GM19025 (cell line): ENCODE measurements at regions not wholly inside any gene's neighbourhood (a gene's known extent, or its start where the extent isn't known, plus 50 kb on each side); places are given as distances from the start of the nearest gene placed in this dataset.

Experiments used
- ATAC-seq: cut with Tn5 transposase; IDR thresholded peaks from one replicate; pipeline ENCODE4 v1.9.1; 2021; ENCODE audit warnings: mild to moderate bottlenecking, low read depth, moderate library complexity; ENCODE audit not compliant: unreplicated experiment

DNA sequence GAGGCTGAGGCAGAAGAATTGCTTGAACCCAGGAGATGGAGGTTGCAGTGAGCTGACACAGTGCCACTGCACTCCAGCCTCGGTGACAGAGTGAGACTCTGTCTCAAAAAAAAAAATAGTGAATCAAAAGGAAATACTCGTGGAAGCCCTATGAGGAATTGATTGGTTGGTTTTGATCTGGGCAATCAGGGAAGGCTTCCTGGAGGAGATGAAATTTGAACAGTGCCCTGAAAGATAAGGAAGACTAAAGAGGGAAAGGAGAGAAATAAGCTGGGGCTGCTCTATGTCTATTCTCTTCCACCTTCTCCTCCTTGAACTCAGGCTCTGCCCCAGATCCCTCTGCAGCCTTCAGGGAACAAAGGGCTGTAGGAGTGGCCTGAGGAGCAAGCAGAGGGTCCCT is 54.1 kb downstream of the IRF2BPL start:
- ATAC-seq, result no peak

DNA sequence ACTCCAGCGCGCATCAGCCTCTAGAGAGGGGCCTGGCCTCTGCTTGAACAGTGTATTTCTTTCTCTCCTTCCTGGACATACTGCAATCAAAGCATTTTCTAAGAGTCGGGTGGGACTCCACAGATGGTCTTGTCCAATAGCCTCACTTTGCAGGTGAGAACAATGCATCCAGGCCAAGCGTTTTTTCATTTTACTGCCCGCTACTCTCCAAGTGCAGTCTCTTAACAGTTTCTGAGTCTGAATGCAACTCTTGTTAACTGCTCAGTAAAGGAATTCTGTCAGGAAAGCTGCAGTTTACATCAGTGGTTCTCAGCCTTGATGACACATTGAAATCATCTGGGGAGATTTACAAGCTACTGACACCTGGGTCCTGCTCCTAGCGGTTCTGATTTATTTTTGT is 57.0 kb downstream of the IRF2BPL start:
- ATAC-seq, result no peak

GRCh38 chr14:76968621-76969063 is 59.9 kb downstream of the IRF2BPL start:
- no peak for ATAC-seq

- no peak for ATAC-seq
These were observed 60.7 kb downstream of the IRF2BPL start for GRCh38 chr14:76967788-76968187.

DNA sequence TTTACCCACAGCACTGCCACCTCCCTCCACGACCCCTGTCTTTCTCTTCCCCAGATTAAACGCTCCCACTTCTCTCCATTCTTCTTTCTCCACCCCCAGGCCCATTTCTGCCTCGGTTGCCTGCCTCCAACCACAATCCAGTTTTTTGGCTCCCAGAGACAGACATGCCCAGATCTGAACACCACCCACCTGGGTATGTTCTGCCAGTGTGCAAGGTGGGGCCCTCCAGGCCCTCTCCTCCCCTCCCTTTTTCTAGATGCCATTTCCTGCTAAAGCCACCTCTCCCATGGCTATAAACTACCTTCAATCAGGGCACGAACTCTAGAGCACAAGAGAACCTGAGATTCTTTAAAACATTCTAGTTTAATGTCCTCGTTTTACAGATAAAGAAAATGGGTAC is 63.3 kb downstream of the IRF2BPL start:
- no peak for ATAC-seq

- no peak for ATAC-seq
These were observed 63.8 kb downstream of the IRF2BPL start for GRCh38 chr14:76964695-76965094.

- ATAC-seq, result no peak
These were observed 65.1 kb downstream of the IRF2BPL start for GRCh38 chr14:76963372-76963771.

- no peak for ATAC-seq
These were observed 66.2 kb downstream of the IRF2BPL start for GRCh38 chr14:76962303-76962660.

GRCh38 chr14:76961631-76962302 is 66.7 kb downstream of the IRF2BPL start:
- peak; percentile 75 for ATAC-seq

DNA sequence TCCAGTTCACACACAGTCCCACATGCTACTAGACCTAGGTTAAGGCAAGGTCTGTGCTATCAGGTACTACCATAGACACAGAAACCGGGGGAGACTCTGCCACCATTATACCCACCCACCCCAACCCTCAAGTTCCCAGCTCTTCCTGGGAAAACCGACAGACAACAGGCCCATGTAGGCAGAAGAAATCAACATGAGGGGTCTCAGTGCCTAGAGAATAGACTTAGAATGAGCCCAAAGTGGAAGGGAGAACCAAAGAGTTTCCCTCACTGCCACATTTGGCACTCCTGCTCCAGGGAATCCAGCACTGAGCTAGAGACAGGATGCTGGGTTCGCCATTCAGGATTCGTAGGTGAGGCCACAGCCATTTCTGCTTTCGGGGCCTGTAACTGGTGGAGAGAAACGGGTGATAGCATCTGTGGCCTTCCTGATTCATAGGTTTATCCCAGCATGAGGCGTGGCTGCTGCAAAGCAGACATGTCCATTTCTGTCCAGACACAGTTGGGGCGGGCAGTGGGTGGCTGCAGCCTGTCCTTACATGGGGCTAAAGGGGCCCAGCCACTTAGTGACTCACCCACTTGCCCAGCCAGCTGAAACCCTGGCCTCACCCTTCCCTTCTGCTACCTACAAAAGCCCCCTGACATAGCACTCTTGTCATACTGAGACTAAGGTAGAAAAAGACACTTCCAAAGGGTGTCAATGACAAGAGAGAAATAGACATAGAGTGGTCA is 69.4 kb downstream of the IRF2BPL start:
- ATAC-seq, result peak; percentile 27

GRCh38 chr14:76958020-76958979 is 70.2 kb downstream of the IRF2BPL start:
- no peak for ATAC-seq

GRCh38 chr14:76957224-76957891 is 71.2 kb downstream of the IRF2BPL start:
- ATAC-seq, result no peak

DNA sequence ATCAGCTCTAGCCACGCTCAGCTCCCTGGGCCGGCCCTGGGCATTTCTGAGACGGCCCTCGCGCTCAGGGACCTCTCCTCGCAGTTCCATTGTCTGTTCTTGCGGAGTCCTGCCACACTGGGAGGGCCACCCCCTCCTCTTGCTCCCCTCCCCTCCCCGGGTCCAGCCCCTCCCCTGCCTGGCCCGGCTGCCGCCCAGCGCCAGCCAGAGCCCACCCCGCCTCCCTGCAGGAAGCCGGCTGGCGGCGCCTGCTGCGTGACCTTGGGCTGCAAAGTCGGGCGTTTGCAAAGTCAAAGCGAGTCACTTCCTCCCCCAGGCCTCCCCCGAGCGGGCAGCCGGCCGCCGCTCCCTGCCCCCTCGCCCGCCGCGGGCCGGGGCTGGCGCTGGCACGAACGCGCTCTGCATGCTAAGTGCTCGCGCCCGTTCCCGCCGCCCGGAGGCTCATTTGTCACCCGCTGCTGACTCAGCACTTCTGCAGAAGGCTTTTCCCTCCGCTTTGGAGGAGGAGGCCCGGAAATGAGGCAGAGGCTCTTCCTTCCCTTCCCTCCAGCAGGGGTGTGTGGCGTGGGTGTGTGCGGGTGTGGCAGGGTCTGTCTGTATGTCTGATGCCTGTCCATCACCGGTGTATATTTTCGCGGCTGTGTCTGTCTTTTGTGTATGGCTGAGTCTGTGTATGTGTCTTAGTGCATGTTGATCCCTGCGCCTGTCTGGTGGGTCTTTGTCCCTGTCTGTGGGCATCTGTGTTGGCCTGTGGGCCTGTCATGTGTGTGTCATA is 72.0 kb downstream of the IRF2BPL start:
- peak; percentile 38 for ATAC-seq

DNA sequence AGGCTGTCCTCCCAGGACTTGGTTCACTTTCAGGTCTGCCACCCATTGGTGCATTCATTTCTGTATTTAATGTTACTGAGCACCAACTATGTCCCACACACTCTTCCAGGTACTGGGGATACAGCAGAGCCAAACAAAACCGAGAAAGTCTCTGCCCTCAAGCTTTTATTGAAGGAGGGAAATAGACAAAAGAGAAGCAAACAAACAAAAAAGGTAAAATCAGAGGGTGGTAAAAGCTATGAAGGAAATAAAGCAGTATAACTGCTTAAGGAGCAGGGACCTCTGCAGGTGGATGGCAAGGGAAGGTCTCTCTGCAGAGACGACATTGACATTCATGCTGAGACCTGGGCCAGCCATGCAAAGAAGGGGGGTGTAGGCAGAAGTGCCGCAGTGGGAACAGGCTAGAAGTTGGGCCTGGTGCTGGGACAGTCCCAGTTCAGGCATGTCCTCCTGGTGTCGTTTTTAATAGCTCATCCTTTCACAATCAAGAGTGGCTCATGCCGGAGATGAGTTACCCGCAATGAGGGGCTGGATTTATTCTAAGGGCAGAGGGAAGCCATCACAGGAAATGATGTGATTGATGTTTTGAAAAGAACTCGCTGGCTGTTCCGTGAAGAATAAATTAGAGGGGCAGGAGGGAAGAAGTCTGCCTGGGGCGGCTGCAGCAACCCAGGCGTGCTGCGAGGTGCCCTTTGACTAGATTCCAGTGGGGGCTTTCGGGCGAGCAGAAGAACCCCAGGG is 72.8 kb downstream of the IRF2BPL start:
- ATAC-seq, result peak; percentile 35

GRCh38 chr14:76954394-76955190 is 73.9 kb downstream of the IRF2BPL start:
- ATAC-seq, result no peak

DNA sequence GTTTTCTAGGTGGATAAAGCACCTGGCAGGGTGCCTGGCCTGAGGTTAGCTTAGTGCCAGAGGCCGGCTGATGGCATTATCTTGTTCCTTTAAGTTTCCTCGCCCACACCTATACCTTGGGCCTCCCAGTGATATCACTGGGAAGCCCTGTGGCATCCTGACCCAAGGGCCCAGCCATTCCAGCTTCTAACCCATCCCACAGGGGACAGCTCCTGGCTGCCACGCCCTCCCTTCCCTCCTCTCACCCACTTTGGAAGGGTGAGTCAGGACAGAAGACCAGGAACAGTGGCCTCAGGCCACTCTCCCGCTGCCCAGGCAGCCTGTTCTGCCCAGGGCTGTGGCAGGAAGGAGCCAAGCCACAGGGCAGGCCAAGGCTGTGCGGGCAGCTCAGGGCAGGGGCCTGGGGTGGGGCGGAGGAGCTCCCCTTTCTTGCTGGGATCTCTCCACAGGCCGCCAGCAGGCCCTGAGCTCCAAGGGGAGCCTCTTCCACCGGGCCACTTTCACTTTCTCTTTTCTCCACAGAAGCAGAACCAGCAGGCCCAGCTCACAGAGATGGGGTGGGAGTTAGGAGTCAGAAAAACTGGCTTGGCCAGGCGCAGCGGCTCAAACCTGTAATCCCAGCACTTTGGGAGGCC is 75.1 kb downstream of the IRF2BPL start:
- ATAC-seq, result no peak

- no peak for ATAC-seq
These were observed 77.3 kb downstream of the IRF2BPL start for GRCh38 chr14:76951166-76951565.
